ENCODE measurements at regions not wholly inside any gene's neighbourhood (a gene's known extent, or its start where the extent isn't known, plus 50 kb on each side); places are given as distances from the start of the nearest gene placed in this dataset.
"Not testable (repeated sequence)": the region's sequence is repeated elsewhere in the genome, so short reads cannot be mapped to it uniquely, and the experiment has no call there.

DNA sequence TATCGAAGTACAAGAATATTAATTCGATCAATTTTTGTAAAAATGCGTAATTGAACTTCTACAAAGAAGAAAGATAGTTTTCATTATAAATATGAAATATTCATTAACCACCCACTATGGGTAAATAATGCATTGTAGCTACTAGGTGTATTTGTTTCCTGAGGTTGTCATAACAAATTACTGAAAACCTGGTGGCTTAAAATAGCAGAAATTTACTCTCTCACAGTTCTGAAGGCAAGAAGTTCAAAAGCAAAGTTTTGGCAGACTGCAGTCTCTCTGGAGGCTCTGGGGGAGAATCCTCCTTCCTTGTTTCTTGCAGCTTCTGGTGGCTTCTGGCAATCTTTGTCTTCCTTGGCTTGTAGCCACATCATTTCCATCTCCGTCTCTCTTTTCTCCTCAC is 99.2 kb upstream of the MIR17HG start:
- ATAC-seq (replicated peaks in 1 of 2) (no peak), DNase-seq (no peak)
- Mint-ChIP-seq H3K9me3 (no peaks in the 10 kb centered on the region), H3K27ac (no peak overlapping the region), H3K27me3 (ENCODE audit: low read depth) (peaks cover 19% of the 10 kb centered on the region), H3K4me1 (ENCODE audit: low read depth) (no peaks in the 10 kb centered on the region), H3K4me3 (no peak overlapping the region), H3K36me3 (ENCODE audit: insufficient read depth in 2 of 2) (no peaks in the 10 kb centered on the region)

DNA sequence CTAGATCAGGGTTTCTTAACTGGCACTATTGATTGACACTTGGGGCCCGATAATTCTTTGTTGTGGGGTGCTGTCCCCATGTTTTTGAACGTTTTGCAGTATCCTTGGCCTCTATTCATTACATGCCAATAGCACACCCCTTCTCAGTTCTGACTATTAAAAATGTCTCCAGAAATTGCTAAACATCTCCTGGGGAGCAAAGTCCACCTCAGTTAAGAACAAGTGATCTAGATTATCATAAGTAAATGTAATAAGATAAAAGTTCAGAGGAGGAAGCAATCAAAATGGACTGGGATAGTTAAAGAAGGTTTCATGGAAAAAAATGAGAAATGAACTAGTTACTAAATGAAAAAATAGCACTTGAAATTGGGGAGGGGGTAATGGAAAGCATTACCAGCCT is 98.1 kb upstream of the MIR17HG start:
- DNase-seq (no peak), ATAC-seq (replicated peaks in 1 of 2) (no peak)
- H3K36me3 Mint-ChIP-seq (ENCODE audit: insufficient read depth in 2 of 2), result no peaks in the 10 kb centered on the region
- peaks cover 19% of the 10 kb centered on the region for H3K27me3 Mint-ChIP-seq (ENCODE audit: low read depth)
- no peaks in the 10 kb centered on the region for H3K4me1 Mint-ChIP-seq (ENCODE audit: low read depth)
- no peaks in the 10 kb centered on the region for H3K9me3 Mint-ChIP-seq
- H3K4me3 Mint-ChIP-seq, result no peak overlapping the region
- H3K27ac Mint-ChIP-seq, result no peak overlapping the region

DNA sequence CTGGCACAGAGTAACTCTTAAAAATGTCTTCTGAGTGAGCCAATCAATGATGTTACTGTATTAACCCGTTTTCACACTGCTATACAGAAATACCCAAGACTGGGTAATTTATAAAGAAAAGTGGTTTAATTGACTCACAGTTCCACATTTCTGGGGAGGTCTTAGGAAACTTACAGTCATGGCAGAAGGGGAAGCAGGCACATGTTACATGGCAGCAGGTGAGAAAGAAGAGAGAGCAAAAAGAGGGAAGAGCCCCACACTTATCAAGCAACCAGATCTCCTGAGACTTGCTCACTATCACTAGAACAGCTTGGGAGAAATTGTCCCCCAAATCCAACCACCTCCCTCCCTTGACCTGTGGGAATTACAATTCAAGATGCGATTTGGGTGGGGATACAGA is 97.6 kb upstream of the MIR17HG start:
- peaks cover 19% of the 10 kb centered on the region for H3K27me3 Mint-ChIP-seq (ENCODE audit: low read depth)
- no peak for ATAC-seq (replicated peaks in 1 of 2)
- H3K4me3 Mint-ChIP-seq, result no peak overlapping the region

DNA sequence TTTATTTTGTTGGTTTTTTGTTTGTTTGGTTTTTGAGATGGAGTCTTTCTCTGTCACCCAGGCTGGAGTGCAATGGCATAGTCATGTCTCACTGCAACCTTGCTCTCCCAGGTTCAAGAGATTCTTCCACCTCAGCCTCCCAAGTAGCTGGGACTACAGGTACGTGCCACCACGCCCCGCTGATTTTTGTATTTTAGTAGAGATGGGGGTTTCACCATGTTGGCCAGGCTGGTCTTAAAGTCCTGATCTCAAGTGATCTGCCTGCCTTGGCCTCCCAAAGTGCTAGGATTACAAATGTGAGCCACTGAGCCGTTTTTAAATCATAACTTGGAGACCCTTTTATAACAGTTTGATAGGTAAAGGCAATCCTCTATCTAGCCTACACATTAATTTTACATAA is 95.9 kb upstream of the MIR17HG start:
- H3K36me3 Mint-ChIP-seq (ENCODE audit: insufficient read depth in 2 of 2); ATAC-seq (replicated peaks in 1 of 2); H3K9me3 Mint-ChIP-seq; H3K27ac Mint-ChIP-seq; H3K4me1 Mint-ChIP-seq (ENCODE audit: low read depth); DNase-seq; H3K4me3 Mint-ChIP-seq: not testable (repeated sequence)
- H3K27me3 Mint-ChIP-seq (ENCODE audit: low read depth), result peaks cover 19% of the 10 kb centered on the region

More for the DNA sequence above, 97.6 kb upstream of the MIR17HG start:
- Mint-ChIP-seq H3K36me3 (ENCODE audit: insufficient read depth in 2 of 2) (no peaks in the 10 kb centered on the region), H3K9me3 (no peaks in the 10 kb centered on the region), H3K27ac (no peak overlapping the region), H3K4me1 (ENCODE audit: low read depth) (no peaks in the 10 kb centered on the region)
- no peak for DNase-seq

DNA sequence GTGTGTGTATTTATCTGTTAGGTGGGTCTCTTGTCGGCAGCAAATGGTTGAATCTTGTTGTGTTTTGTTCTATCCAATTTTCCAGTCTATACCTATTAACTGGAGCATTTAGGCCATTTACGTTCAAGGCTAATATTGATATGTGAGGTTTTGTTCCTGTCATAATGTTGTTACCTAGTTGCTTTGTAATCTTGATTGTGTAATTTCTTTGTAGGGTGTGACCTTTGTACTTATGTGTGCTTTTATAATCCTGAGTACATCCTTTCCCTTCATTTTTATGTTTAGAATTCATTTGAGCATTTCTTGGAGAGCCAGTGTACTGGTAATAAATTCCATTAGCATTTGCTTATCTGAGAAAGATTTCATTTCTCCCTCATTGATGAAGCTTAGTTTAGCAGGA is 83.0 kb upstream of the MIR17HG start:
- H3K27ac Mint-ChIP-seq, result no peak overlapping the region
- no peak for ATAC-seq (replicated peaks in 1 of 2)
- no peak overlapping the region for H3K4me3 Mint-ChIP-seq
- H3K9me3 Mint-ChIP-seq, result peaks cover 0 to 10% of the 10 kb centered on the region in 2 donors
- peaks cover 14% of the 10 kb centered on the region for H3K27me3 Mint-ChIP-seq (ENCODE audit: low read depth)
- peaks cover 0 to 3% of the 10 kb centered on the region in 2 donors for H3K36me3 Mint-ChIP-seq (ENCODE audit: insufficient read depth in 2 of 2)
- no peak for DNase-seq
- no peaks in the 10 kb centered on the region for H3K4me1 Mint-ChIP-seq (ENCODE audit: low read depth)

DNA sequence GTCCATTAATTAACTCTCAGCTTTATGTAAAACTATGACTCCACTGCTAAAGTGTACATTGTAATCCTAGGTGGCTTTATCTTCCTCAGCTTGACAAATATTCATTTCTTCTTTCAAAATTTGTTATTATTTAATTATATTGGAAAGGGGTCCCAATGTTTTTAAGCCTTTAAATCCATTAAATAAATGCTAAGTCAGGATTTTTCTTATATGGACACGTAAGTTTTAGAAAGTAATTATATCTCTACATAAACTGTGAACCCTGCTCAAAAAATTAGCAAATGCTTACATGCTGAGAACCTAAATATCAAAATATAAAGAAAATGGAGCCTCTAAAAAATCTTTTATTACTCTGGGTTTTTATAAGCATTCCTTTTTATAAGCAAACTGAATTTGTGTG is 78.2 kb upstream of the MIR17HG start:
- Mint-ChIP-seq H3K27ac (no peak overlapping the region), H3K9me3 (peaks cover 0 to 6% of the 10 kb centered on the region in 2 donors), H3K36me3 (ENCODE audit: insufficient read depth in 2 of 2) (peaks cover 0 to 3% of the 10 kb centered on the region in 2 donors), H3K4me3 (no peak overlapping the region), H3K27me3 (ENCODE audit: low read depth) (no peaks in the 10 kb centered on the region), H3K4me1 (ENCODE audit: low read depth) (peaks cover 6% of the 10 kb centered on the region)
- ATAC-seq (replicated peaks in 1 of 2) (no peak), DNase-seq (no peak)

DNA sequence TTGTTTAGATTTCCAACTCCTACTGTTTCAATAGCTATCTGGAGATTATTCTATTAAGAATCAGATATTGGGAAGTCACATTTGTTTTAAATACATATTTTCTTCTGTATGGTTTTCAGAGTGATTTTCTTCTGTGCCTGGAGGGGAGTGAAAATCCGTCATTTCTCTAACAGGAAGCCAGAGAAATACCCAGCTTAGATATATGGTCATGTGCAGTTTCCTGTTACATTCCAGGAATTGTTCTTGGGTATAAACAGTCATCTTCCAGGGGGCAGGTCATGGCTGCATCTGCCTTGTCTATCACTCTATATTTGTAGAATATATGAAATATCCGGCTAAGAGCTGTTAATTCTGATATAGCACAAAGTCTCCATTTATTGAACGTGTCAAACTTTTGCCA is 77.5 kb upstream of the MIR17HG start:
- Mint-ChIP-seq H3K27me3 (ENCODE audit: low read depth) (no peaks in the 10 kb centered on the region), H3K9me3 (peaks cover 0 to 4% of the 10 kb centered on the region in 2 donors), H3K27ac (no peak overlapping the region), H3K4me1 (ENCODE audit: low read depth) (peaks cover 6% of the 10 kb centered on the region), H3K36me3 (ENCODE audit: insufficient read depth in 2 of 2) (peaks cover 0 to 3% of the 10 kb centered on the region in 2 donors), H3K4me3 (no peak overlapping the region)
- no peak for ATAC-seq (replicated peaks in 1 of 2)
- no peak for DNase-seq

DNA sequence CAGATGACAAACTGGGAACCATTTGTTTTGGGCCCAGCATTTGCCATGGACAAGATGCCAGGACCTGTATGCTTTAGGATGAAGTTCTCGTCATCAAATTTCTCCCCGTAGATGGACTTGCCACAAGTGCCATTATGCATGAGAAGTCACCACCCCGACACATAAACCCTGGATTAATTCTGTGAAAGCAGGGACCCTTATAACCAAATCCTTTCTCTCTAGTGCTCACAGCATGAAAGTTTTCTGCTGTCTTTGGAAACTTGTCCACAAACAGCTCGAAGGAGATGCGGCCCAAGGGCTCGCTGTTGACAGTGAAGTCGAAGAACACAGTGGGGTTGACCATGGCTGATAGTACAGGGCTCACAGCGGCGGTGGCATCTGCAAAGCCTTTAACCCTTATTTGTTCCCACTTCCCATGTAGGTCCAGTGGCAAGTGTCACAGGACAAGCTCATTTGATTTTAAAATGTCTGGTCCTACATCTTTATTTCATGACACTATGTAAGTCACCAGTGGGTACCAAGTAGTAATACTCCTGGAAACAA is 75.2 kb upstream of the MIR17HG start:
- Mint-ChIP-seq H3K4me1 (ENCODE audit: low read depth) (peaks cover 6% of the 10 kb centered on the region), H3K27ac (no peak overlapping the region), H3K4me3 (no peak overlapping the region), H3K27me3 (ENCODE audit: low read depth) (peaks cover 7% of the 10 kb centered on the region), H3K9me3 (no peaks in the 10 kb centered on the region), H3K36me3 (ENCODE audit: insufficient read depth in 2 of 2) (peaks cover 0 to 1% of the 10 kb centered on the region in 2 donors)
- no peak for DNase-seq
- ATAC-seq (replicated peaks in 1 of 2), result no peak

DNA sequence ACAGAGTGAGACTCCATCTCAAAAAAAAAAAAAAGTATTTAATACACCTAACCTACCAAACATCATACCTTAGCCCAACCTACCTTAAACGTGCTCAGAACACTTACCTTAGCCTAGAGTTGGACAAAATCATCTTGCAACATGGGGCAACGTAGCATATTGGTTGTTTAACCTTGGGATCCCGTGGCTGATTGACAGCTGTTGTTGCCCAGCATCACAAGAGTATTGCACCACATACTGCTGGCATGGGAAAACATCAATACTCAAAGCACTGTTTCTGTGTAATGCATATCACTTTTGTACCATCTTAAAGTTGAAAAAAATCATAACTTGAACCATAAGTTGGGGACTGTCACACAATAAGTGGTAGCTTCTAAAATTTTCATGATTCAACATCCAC is 73.8 kb upstream of the MIR17HG start:
- Mint-ChIP-seq H3K4me3 (no peak overlapping the region), H3K4me1 (ENCODE audit: low read depth) (peaks cover 6% of the 10 kb centered on the region), H3K27me3 (ENCODE audit: low read depth) (peaks cover 17% of the 10 kb centered on the region), H3K27ac (no peak overlapping the region), H3K9me3 (peaks cover 2% of the 10 kb centered on the region in 2 donors), H3K36me3 (ENCODE audit: insufficient read depth in 2 of 2) (peaks cover 0 to 1% of the 10 kb centered on the region in 2 donors)
- DNase-seq, result no peak
- ATAC-seq (replicated peaks in 1 of 2), result no peak

DNA sequence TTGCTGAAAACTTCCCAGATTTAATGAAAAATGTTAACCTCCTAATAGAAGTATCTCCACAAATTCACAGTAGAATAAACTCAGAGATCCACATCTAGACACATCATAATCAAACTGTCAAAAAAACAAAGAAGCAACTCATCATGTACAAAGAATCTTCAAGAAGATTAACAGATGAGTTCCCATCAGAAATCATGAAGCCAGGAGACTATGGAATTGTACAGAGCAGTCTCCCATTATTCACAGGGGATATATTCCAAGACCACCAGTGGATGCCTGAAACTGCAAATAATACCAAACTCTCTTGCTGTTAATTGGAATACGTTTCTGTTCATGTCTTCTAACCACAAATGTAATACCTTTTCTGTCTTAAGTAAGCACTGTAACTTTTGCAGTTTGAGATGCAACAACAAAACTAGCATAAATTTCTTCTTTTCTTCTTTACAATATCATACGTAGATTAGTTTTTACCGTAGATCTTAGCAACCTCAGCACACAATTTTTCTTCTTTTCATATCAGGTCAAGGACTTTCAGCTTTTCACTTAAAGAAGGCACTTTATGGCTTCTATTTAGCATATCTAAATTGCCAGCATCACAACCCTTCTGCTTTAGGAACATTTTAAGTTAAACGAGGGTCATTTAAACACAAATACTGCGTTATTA is 70.3 kb upstream of the MIR17HG start:
- Mint-ChIP-seq H3K4me1 (ENCODE audit: low read depth) (no peaks in the 10 kb centered on the region), H3K27ac (no peak overlapping the region), H3K4me3 (no peak overlapping the region), H3K9me3 (peaks cover 2% of the 10 kb centered on the region in 2 donors), H3K36me3 (ENCODE audit: insufficient read depth in 2 of 2) (peaks cover 0 to 1% of the 10 kb centered on the region in 2 donors), H3K27me3 (ENCODE audit: low read depth) (peaks cover 17% of the 10 kb centered on the region)
- ATAC-seq (replicated peaks in 1 of 2), result no peak
- no peak for DNase-seq

DNA sequence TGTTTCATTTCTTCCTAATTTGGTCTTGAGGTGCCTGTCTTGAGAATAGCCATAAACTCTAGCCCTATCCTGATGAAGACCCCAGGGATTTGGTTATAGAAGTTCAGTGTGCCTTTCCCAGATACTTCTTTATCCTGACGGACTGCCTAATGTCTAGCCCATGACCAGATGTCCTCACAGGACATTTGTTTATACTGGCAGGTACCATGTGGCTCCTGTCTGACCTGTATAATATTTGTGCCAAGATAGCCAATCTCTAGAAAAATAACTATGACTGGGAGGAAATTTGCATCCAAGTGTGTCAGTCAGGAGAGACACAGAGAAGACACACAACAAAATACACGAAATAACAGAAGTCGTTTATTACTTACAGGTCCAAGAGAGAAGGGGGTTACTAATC is 69.2 kb upstream of the MIR17HG start:
- Mint-ChIP-seq H3K4me3 (no peak overlapping the region), H3K4me1 (ENCODE audit: low read depth) (no peaks in the 10 kb centered on the region), H3K27me3 (ENCODE audit: low read depth) (peaks cover 17% of the 10 kb centered on the region), H3K27ac (no peak overlapping the region), H3K9me3 (peaks cover 2% of the 10 kb centered on the region in 2 donors), H3K36me3 (ENCODE audit: insufficient read depth in 2 of 2) (peaks cover 0 to 1% of the 10 kb centered on the region in 2 donors)
- DNase-seq, result no peak
- no peak for ATAC-seq (replicated peaks in 1 of 2)

DNA sequence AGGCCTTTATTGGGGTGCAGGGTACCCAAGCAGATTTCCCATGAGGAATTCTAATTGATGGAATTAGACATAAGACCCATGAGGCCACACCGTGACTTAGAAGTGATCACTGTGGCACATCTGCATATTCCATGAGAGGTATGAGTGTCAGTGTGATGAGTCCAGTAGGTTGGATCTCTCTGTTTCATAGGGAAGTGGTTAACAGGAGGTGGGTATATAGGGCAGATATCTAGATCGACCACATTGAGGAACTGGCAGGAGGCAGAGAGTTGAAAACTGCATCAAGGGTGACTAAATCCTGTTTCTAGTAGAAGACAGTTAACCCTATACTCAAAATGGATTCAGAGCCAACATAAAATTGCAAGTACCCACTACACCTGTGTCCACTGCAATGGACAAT is 68.6 kb upstream of the MIR17HG start:
- ATAC-seq (replicated peaks in 1 of 2), result no peak
- no peak overlapping the region for H3K27ac Mint-ChIP-seq
- no peaks in the 10 kb centered on the region for H3K4me1 Mint-ChIP-seq (ENCODE audit: low read depth)
- H3K36me3 Mint-ChIP-seq (ENCODE audit: insufficient read depth in 2 of 2), result peaks cover 0 to 1% of the 10 kb centered on the region in 2 donors
- H3K4me3 Mint-ChIP-seq, result no peak overlapping the region
- H3K9me3 Mint-ChIP-seq, result peaks cover 2% of the 10 kb centered on the region in 2 donors
- DNase-seq, result no peak
- peaks cover 17% of the 10 kb centered on the region for H3K27me3 Mint-ChIP-seq (ENCODE audit: low read depth)

DNA sequence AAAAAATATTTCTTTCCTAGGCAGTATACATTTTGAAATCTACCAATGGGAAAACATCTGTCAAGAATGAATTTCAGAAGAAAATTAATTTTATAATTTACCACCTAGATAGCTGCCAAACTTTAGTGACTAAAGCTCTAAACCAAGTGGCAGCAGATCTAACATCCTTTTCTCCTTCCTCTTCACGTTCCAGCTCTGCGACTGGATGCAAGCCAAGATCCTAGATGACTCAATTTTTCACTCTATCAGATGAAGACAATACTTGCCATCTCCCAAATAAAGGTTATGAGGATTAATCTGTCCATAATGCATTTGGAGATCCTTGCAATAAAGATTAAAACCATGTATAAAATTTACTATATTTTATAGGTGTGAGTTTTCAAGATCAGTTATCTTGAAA is 66.7 kb upstream of the MIR17HG start:
- peaks cover 17% of the 10 kb centered on the region for H3K27me3 Mint-ChIP-seq (ENCODE audit: low read depth)
- H3K4me3 Mint-ChIP-seq, result no peak overlapping the region
- peaks cover 2% of the 10 kb centered on the region in 2 donors for H3K9me3 Mint-ChIP-seq
- no peak overlapping the region for H3K27ac Mint-ChIP-seq
- DNase-seq (no peak), ATAC-seq (replicated peaks in 1 of 2) (no peak)
- peaks cover 0 to 1% of the 10 kb centered on the region in 2 donors for H3K36me3 Mint-ChIP-seq (ENCODE audit: insufficient read depth in 2 of 2)
- H3K4me1 Mint-ChIP-seq (ENCODE audit: low read depth), result no peaks in the 10 kb centered on the region

DNA sequence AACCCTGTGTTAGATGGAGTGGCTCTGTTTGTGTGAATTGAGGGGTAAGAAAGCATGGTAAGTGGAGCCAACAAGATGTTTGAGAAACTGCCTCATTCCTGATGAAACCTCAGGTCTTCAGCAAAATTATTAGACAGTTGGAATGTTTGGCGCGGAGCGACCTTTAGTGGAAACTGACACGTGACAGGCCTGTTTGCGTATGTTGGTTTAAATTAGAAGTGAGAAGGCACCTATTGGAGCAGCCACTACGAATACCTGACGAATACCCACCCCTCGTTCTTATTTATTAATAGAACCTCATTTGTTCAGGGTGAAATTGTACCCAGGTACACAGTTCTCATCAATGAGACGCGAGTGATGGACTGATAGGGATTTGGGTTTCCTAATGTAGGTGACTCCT is 63.2 kb upstream of the MIR17HG start:
- DNase-seq (no peak), ATAC-seq (replicated peaks in 1 of 2) (no peak)
- H3K4me3 Mint-ChIP-seq, result no peak overlapping the region
- H3K27me3 Mint-ChIP-seq (ENCODE audit: low read depth), result no peaks in the 10 kb centered on the region
- no peak overlapping the region for H3K27ac Mint-ChIP-seq
- no peaks in the 10 kb centered on the region for H3K36me3 Mint-ChIP-seq (ENCODE audit: insufficient read depth in 2 of 2)
- no peaks in the 10 kb centered on the region for H3K4me1 Mint-ChIP-seq (ENCODE audit: low read depth)
- H3K9me3 Mint-ChIP-seq, result no peaks in the 10 kb centered on the region
